Adrenal gland (tissue), 9 donors: ENCODE measurements at regions not wholly inside any gene's neighbourhood (a gene's known extent, or its start where the extent isn't known, plus 50 kb on each side); places are given as distances from the start of the nearest gene placed in this dataset.

Source experiments
- DNase-seq, 7 donors: peaks; one replicate each; pipeline ENCODE4 v3.0.0-alpha.2; 2019 to 2020
- H3K27ac ChIP-seq, 5 donors: fragments of 200-600 bp; sonication (generic) in 4 of 5; 1 replicate in 3 of 5; 2 replicates in 2 of 5; pipeline versions ENCODE4 v1.5.1 to v1.8.0; 2016 to 2020; ENCODE audit warnings: mild to moderate bottlenecking in 1 of 5
- H3K27me3 ChIP-seq: fragments of 200-600 bp; 2 replicates; pipeline ENCODE4 v1.8.0; 2021
- H3K36me3 ChIP-seq, 2 donors: fragments of 200-600 bp; replicated peaks in 1 of 2; 1 replicate in 1 of 2; 2 replicates in 1 of 2; pipeline versions ENCODE4 v1.5.1 to v1.8.0; 2018 to 2022
- H3K4me1 ChIP-seq, 2 donors: fragments of 200-600 bp; replicated peaks in 1 of 2; 1 replicate in 1 of 2; 2 replicates in 1 of 2; pipeline versions ENCODE4 v1.5.1 to v1.8.0; 2018 to 2021
- H3K4me3 ChIP-seq, 4 donors: fragments of 200-600 bp; sonication (generic) in 3 of 4; one replicate each; pipeline ENCODE4 v1.5.1; 2016 to 2018
- H3K9me3 ChIP-seq, 3 donors: fragments of 200-600 bp; sonication (generic) in 1 of 3; replicated peaks in 1 of 3; 1 replicate in 2 of 3; 2 replicates in 1 of 3; pipeline versions ENCODE4 v1.5.1 to v1.8.0; 2016 to 2021
- POLR2A ChIP-seq, 2 donors: fragments of 450-650 bp; IDR thresholded peaks; one replicate each; pipeline ENCODE4 v1.6.1; 2017; ENCODE audit warnings: antibody characterized with exemption in 2 of 2, mild to moderate bottlenecking in 2 of 2, moderate library complexity in 1 of 2
- WGBS, 4 donors: extraction: QIAGEN DNeasy Blood & Tissue Kit in 2 of 4; methylation state at CpG; one replicate each; pipeline versions ENCODE4 v1.1.5 to v1.1.7; 2013 to 2017; 5-methylcytosine and 5-hydroxymethylcytosine counted together
- intact Hi-C, 2 donors: fragments of 100-400 bp; cut with DNase I; formaldehyde crosslinking; loops; one replicate each; pipeline versions ENCODE4 v1.14.1 to v1.15.0; 2022 to 2023
- TF ChIP-seq, protein P1 (sequence below), 6 experiments: fragments of 450-650 bp in 4 of 6; fragments of 200-600 bp in 2 of 6; sonication (generic) in 1 of 6; IDR thresholded peaks; 1 replicate in 5 of 6; 2 replicates in 1 of 6; pipeline versions ENCODE4 v1.5.1 to v1.8.0; 2016 to 2021; ENCODE audit warnings: antibody characterized with exemption in 6 of 6, mild to moderate bottlenecking in 2 of 6, moderate library complexity in 1 of 6
- donor health status: healthy with polysubstance abuse.
- donor health status: Bipolar disorder and iron deficiency.
- donor health status: DM: yes; HTN: yes; CAD: no.
- donor health status: DM: no; HTN: no; CAD: no.
- donor health status: DM: no; HTN: no; CAD: no.

DNA sequence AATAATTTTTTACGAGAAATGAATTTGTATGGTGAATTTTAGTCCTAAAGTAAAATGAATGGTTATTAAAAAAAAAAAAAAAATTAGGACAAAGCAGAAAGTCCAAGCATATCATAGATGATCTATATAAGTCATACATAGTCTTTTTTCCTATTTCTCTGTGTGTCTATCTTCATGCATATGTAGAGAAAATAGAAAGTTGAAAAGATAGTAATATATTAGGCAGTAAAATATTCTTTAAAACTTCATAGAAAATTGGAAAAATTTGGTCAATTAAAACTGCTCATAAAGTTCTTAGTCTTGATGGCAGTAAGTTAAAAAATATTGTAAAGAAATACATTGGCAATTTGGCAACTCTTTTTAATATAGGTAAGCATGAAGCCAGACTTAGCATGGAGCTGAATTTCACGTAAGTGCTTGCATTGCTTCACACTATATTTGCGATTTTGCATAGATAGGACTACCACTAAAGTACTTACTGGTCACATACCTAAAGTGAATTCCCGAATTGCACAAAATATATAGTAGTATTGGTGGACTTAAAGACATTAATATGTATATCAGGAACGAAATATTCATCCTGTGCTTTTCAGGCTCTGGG, 303.8 kb downstream of the IPO8 start:
- 73 to 83% (median 77%) methylated on average over 5 of the region's 5 CpGs for WGBS, 4 donors
- Histone ChIP-seq H3K27me3 (no peaks in the 10 kb centered on the region), H3K9me3 (no peaks in the 10 kb centered on the region), H3K27ac (no peak overlapping the region), H3K4me3 (no peak overlapping the region), H3K36me3 (no peaks in the 10 kb centered on the region), H3K4me1 (no peaks in the 10 kb centered on the region)
- intact Hi-C loops = no loop called here
- DNase-seq = no peak
- TF ChIP-seq, protein P1, sequence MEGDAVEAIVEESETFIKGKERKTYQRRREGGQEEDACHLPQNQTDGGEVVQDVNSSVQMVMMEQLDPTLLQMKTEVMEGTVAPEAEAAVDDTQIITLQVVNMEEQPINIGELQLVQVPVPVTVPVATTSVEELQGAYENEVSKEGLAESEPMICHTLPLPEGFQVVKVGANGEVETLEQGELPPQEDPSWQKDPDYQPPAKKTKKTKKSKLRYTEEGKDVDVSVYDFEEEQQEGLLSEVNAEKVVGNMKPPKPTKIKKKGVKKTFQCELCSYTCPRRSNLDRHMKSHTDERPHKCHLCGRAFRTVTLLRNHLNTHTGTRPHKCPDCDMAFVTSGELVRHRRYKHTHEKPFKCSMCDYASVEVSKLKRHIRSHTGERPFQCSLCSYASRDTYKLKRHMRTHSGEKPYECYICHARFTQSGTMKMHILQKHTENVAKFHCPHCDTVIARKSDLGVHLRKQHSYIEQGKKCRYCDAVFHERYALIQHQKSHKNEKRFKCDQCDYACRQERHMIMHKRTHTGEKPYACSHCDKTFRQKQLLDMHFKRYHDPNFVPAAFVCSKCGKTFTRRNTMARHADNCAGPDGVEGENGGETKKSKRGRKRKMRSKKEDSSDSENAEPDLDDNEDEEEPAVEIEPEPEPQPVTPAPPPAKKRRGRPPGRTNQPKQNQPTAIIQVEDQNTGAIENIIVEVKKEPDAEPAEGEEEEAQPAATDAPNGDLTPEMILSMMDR (IDR thresholded peaks at IDR 0.05) = no peak
- TF ChIP-seq POLR2A (IDR thresholded peaks at IDR 0.05) = no peak

DNA sequence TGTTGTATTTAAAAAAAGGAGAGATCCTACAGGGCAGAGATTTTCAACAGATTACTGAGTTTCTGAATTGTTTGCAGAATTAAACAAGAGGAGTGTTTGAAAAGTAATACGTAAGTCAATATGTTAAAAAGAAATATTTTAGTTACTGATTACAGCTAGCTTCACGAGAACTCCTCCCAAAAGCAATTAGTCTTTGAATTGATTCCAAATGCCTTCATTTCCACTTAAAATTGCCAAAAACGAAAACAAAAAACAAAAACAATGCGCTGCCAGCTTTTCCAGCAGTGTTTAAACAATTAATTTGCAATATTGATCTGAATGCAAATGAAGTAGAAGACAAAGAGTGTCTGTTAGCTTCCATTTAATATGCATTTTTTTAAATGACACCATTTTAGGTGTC, 310.0 kb downstream of the IPO8 start:
- WGBS, 4 donors = 74 to 82% (median 76%) methylated on average over 4 of the region's 4 CpGs

GRCh38 chr12:30384976-30385375, 310.7 kb downstream of the IPO8 start:
- Histone ChIP-seq H3K4me3 (no peak overlapping the region), H3K27me3 (no peaks in the 10 kb centered on the region), H3K4me1 (no peaks in the 10 kb centered on the region), H3K36me3 (no peaks in the 10 kb centered on the region), H3K27ac (no peak overlapping the region), H3K9me3 (no peaks in the 10 kb centered on the region)
- TF ChIP-seq, protein P1 (IDR thresholded peaks at IDR 0.05) = no peak
- no peak for TF ChIP-seq POLR2A (IDR thresholded peaks at IDR 0.05)
- WGBS, 4 donors = 83 to 96% (median 90%) methylated on average over 1 of the region's 1 CpG
- intact Hi-C loops = no loop called here
- no peak for DNase-seq

More for the DNA sequence above, 310.0 kb downstream of the IPO8 start:
- TF ChIP-seq, protein P1 (IDR thresholded peaks at IDR 0.05) = no peak
- TF ChIP-seq POLR2A (IDR thresholded peaks at IDR 0.05) = no peak
- DNase-seq = no peak
- no peaks in the 10 kb centered on the region for H3K36me3 ChIP-seq
- H3K27ac ChIP-seq = no peak overlapping the region
- no peaks in the 10 kb centered on the region for H3K9me3 ChIP-seq
- no peaks in the 10 kb centered on the region for H3K4me1 ChIP-seq
- no peaks in the 10 kb centered on the region for H3K27me3 ChIP-seq
- no peak overlapping the region for H3K4me3 ChIP-seq
- intact Hi-C loops = no loop called here

DNA sequence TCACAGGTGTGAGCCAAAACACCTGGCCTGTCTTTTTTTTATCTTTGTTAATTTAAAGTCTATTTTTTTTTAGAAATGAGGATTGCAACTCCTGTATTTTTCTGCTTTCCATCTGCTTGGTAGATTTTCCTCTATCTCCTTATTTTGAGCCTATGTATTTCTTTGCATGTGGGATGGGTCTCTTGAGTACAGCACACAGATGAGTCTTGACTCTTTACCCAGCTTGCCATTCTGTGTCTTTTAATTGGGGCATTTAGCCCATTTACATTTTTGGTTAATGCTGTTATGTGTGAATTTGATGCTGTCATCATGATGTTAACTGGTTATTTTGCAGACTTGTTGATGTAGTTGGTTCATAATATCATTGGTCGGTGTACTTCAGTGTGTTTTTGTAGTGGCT, 317.4 kb downstream of the IPO8 start:
- TF ChIP-seq, protein P1 (IDR thresholded peaks at IDR 0.05) = no peak
- TF ChIP-seq POLR2A (IDR thresholded peaks at IDR 0.05) = no peak
- 85 to 100% (median 94%) methylated on average over 1 of the region's 1 CpG for whole genome bisulfite sequencing, 4 donors
- H3K36me3 ChIP-seq = no peaks in the 10 kb centered on the region
- no peak for DNase-seq
- H3K27me3 ChIP-seq = no peaks in the 10 kb centered on the region
- H3K9me3 ChIP-seq = no peaks in the 10 kb centered on the region
- intact Hi-C loops = no loop called here
- H3K27ac ChIP-seq = no peak overlapping the region
- H3K4me1 ChIP-seq = no peaks in the 10 kb centered on the region
- H3K4me3 ChIP-seq = no peak overlapping the region
